Lower leg skin (tissue), 3 donors: ENCODE measurements at regions not wholly inside any gene's neighbourhood (a gene's known extent, or its start where the extent isn't known, plus 50 kb on each side); places are given as distances from the start of the nearest gene placed in this dataset.

Experiments used
- POLR2A ChIP-seq, 2 donors: fragments of 450-650 bp; IDR thresholded peaks; one replicate each; pipeline ENCODE4 v1.6.1; 2016 to 2017; ENCODE audit warnings: antibody characterized with exemption in 2 of 2, mild to moderate bottlenecking in 1 of 2, moderate library complexity in 1 of 2
- TF ChIP-seq, protein P1 (sequence below), 3 donors: fragments of 450-650 bp; IDR thresholded peaks; one replicate each; pipeline ENCODE4 v1.5.1; 2016; ENCODE audit warnings: antibody characterized with exemption in 3 of 3, mild to moderate bottlenecking in 3 of 3, moderate library complexity in 2 of 3

DNA sequence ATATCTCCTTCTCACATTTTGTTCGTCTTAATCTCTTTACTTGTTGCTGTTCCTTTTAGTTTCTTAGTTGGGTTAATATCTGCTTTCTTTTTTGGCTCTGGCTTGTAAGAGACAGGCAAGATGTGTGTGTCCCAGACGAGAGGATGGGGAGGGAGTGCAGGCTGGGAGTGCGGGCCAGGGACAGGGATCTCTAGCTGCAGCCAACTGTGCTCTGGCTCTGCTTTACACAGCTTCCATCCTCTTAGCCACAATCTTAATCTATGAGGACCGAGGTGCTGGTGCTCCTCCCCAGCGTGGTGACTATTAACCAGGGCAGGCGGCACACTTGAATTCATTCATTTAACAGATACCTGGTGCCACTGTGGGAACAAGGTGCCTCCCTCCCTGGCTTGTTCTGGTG lies 70.9 kb upstream of the WASF3 start:
- no peak for TF ChIP-seq POLR2A (IDR thresholded peaks at IDR 0.05)
- TF ChIP-seq, protein P1, sequence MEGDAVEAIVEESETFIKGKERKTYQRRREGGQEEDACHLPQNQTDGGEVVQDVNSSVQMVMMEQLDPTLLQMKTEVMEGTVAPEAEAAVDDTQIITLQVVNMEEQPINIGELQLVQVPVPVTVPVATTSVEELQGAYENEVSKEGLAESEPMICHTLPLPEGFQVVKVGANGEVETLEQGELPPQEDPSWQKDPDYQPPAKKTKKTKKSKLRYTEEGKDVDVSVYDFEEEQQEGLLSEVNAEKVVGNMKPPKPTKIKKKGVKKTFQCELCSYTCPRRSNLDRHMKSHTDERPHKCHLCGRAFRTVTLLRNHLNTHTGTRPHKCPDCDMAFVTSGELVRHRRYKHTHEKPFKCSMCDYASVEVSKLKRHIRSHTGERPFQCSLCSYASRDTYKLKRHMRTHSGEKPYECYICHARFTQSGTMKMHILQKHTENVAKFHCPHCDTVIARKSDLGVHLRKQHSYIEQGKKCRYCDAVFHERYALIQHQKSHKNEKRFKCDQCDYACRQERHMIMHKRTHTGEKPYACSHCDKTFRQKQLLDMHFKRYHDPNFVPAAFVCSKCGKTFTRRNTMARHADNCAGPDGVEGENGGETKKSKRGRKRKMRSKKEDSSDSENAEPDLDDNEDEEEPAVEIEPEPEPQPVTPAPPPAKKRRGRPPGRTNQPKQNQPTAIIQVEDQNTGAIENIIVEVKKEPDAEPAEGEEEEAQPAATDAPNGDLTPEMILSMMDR (IDR thresholded peaks at IDR 0.05) = no peak
